ENCODE measurements at regions not wholly inside any gene's neighbourhood (a gene's known extent, or its start where the extent isn't known, plus 50 kb on each side); places are given as distances from the start of the nearest gene placed in this dataset.

- no peak for TF ChIP-seq SIN3A (IDR thresholded peaks at IDR 0.05; ENCODE audit: borderline replicate concordance, insufficient read depth, low read length)
- TF ChIP-seq FOXP2 (optimal IDR thresholded peaks at IDR 0.05; ENCODE audit: borderline replicate concordance, extremely low read depth, extremely low read length, insufficient read depth) = no peak
- TF ChIP-seq POLR2AphosphoS5 (IDR thresholded peaks at IDR 0.05; ENCODE audit: low read depth, low read length) = no peak
- no peak for TF ChIP-seq REST (IDR thresholded peaks at IDR 0.05; ENCODE audit: insufficient read depth in 1 of 2, low read depth in 2 of 2, low read length in 2 of 2)
- TF ChIP-seq TAF1 (IDR thresholded peaks at IDR 0.05; ENCODE audit: borderline replicate concordance, insufficient read depth, low read length) = no peak
Observed at GRCh38 chr22:44604455-44604854, 97.5 kb upstream of the PRR5 start.

- TF ChIP-seq SIN3A (IDR thresholded peaks at IDR 0.05; ENCODE audit: borderline replicate concordance, insufficient read depth, low read length) (no peak), REST (IDR thresholded peaks at IDR 0.05; ENCODE audit: insufficient read depth in 1 of 2, low read depth in 2 of 2, low read length in 2 of 2) (no peak), TAF1 (IDR thresholded peaks at IDR 0.05; ENCODE audit: borderline replicate concordance, insufficient read depth, low read length) (no peak), FOXP2 (optimal IDR thresholded peaks at IDR 0.05; ENCODE audit: borderline replicate concordance, extremely low read depth, extremely low read length, insufficient read depth) (no peak), POLR2AphosphoS5 (IDR thresholded peaks at IDR 0.05; ENCODE audit: low read depth, low read length) (no peak)
Observed at GRCh38 chr22:44603767-44604166, 98.2 kb upstream of the PRR5 start.

GRCh38 chr22:44601725-44602124 lies 100.3 kb upstream of the PRR5 start:
- TF ChIP-seq FOXP2 (optimal IDR thresholded peaks at IDR 0.05; ENCODE audit: borderline replicate concordance, extremely low read depth, extremely low read length, insufficient read depth) (no peak), REST (IDR thresholded peaks at IDR 0.05; ENCODE audit: insufficient read depth in 1 of 2, low read depth in 2 of 2, low read length in 2 of 2) (no peak), POLR2AphosphoS5 (IDR thresholded peaks at IDR 0.05; ENCODE audit: low read depth, low read length) (no peak), SIN3A (IDR thresholded peaks at IDR 0.05; ENCODE audit: borderline replicate concordance, insufficient read depth, low read length) (no peak), TAF1 (IDR thresholded peaks at IDR 0.05; ENCODE audit: borderline replicate concordance, insufficient read depth, low read length) (no peak)

GRCh38 chr22:44601189-44601588 lies 100.8 kb upstream of the PRR5 start:
- TF ChIP-seq REST (IDR thresholded peaks at IDR 0.05; ENCODE audit: insufficient read depth in 1 of 2, low read depth in 2 of 2, low read length in 2 of 2) = no peak
- TF ChIP-seq FOXP2 (optimal IDR thresholded peaks at IDR 0.05; ENCODE audit: borderline replicate concordance, extremely low read depth, extremely low read length, insufficient read depth) = no peak
- no peak for TF ChIP-seq TAF1 (IDR thresholded peaks at IDR 0.05; ENCODE audit: borderline replicate concordance, insufficient read depth, low read length)
- TF ChIP-seq POLR2AphosphoS5 (IDR thresholded peaks at IDR 0.05; ENCODE audit: low read depth, low read length) = no peak
- TF ChIP-seq SIN3A (IDR thresholded peaks at IDR 0.05; ENCODE audit: borderline replicate concordance, insufficient read depth, low read length) = no peak

Measured in PFSK-1 (cell line).